Peyer's patch (tissue), 4 donors: ENCODE measurements at regions not wholly inside any gene's neighbourhood (a gene's known extent, or its start where the extent isn't known, plus 50 kb on each side); places are given as distances from the start of the nearest gene placed in this dataset.

ENCODE experiments used
- CTCF ChIP-seq, 6 experiments: fragments of 450-650 bp in 4 of 6; fragments of 200-600 bp in 2 of 6; sonication (generic) in 1 of 6; IDR thresholded peaks; one replicate each; pipeline ENCODE4 v1.5.1; 2017 to 2019; ENCODE audit warnings: antibody characterized with exemption in 6 of 6, mild to moderate bottlenecking in 3 of 6, moderate library complexity in 1 of 6
- POLR2A ChIP-seq, 2 donors: fragments of 450-650 bp; IDR thresholded peaks; one replicate each; pipeline ENCODE4 v1.5.1; 2017; ENCODE audit warnings: antibody characterized with exemption in 2 of 2, mild to moderate bottlenecking in 2 of 2, moderate library complexity in 2 of 2

GRCh38 chr6:80942911-80943310, 809.6 kb downstream of the TENT5A start:
- TF ChIP-seq CTCF (IDR thresholded peaks at IDR 0.05): no peak
- no peak for TF ChIP-seq POLR2A (IDR thresholded peaks at IDR 0.05)
